ENCODE measurements at regions not wholly inside any gene's neighbourhood (a gene's known extent, or its start where the extent isn't known, plus 50 kb on each side); places are given as distances from the start of the nearest gene placed in this dataset.

GRCh38 chr2:224141304-224141703 lies 102.2 kb upstream of the SERPINE2 start:
- FAIRE-seq = no peak
- no peak for TF ChIP-seq SUPT20H (IDR thresholded peaks at IDR 0.05; ENCODE audit: borderline replicate concordance, control insufficient read depth, low read depth, low read length)
- BruUV-seq (replicated peaks) = no TSS peak

GRCh38 chr2:224137208-224137607 lies 98.1 kb upstream of the SERPINE2 start:
- no peak overlapping the region for H3K27ac ChIP-seq (ENCODE audit: control insufficient read depth, insufficient read depth)
- H3K36me3 ChIP-seq (ENCODE audit: control insufficient read depth in 2 of 2, insufficient read depth in 2 of 2, low read length in 1 of 2) = no peaks in the 10 kb centered on the region
- H3K9me3 ChIP-seq (replicated peaks; ENCODE audit: control insufficient read depth, insufficient read depth, low read length) = no peaks in the 10 kb centered on the region
- no peaks in the 10 kb centered on the region for H4K20me1 ChIP-seq (ENCODE audit: control insufficient read depth, insufficient read depth)
- FAIRE-seq (no peak), ATAC-seq (no peak), DNase-seq (ENCODE audit: low read depth, low spot score) (no peak)
- H3K4me2 ChIP-seq (ENCODE audit: control insufficient read depth, insufficient read depth) = no peak overlapping the region
- no peaks in the 10 kb centered on the region for H3K4me1 ChIP-seq (ENCODE audit: control insufficient read depth, insufficient read depth, low read length)
- CTCF ChIA-PET = no interaction called here
- no peak overlapping the region for H2AFZ ChIP-seq (ENCODE audit: control insufficient read depth, low read depth, low read length)
- intact Hi-C loops (cut with micrococcal nuclease; ENCODE audit: unreplicated experiment) (no loop called here), in situ Hi-C loops (cut with MboI) (no loop called here)
- RAD21 ChIA-PET (ENCODE audit: unreplicated experiment) = no interaction called here
- 89% methylated on average over 1 of the region's 1 CpG for WGBS (ENCODE audit: insufficient coverage, insufficient replicate concordance, low lambda C conversion rate, missing lambda C conversion rate)
- POLR2A ChIA-PET = no interaction called here
- BruUV-seq (replicated peaks) = no TSS peak
- SMC1A ChIA-PET (ENCODE audit: uncharacterized antibody, unreplicated experiment) = no interaction called here
- H3K9ac ChIP-seq (ENCODE audit: control insufficient read depth, insufficient read depth, low read length) = no peak overlapping the region
- no peaks in the 10 kb centered on the region for H3K27me3 ChIP-seq (replicated peaks in 1 of 2; ENCODE audit: control insufficient read depth in 2 of 2, insufficient read depth in 2 of 2, low read length in 1 of 2)
- no peak overlapping the region for H3K4me3 ChIP-seq
- H3K79me2 ChIP-seq (ENCODE audit: control insufficient read depth, insufficient read depth, low read length) = no peaks in the 10 kb centered on the region
- TF ChIP-seq ZNF384 (IDR thresholded peaks at IDR 0.05; ENCODE audit: borderline replicate concordance, low read depth, low read length) (no peak), NR2F1 (conservative IDR thresholded peaks at IDR 0.05) (no peak), HSF1 (IDR thresholded peaks at IDR 0.05; ENCODE audit: low read depth, low read length) (no peak), CEBPB (IDR thresholded peaks at IDR 0.05; ENCODE audit: borderline replicate concordance in 1 of 2, low read depth in 2 of 2, low read length in 2 of 2) (no peak), CHD2 (IDR thresholded peaks at IDR 0.05; ENCODE audit: borderline replicate concordance, low read depth, low read length) (no peak), NRF1 (conservative IDR thresholded peaks at IDR 0.05; ENCODE audit: low read depth, low read length) (no peak), MAX (IDR thresholded peaks at IDR 0.05; ENCODE audit: low read depth, low read length) (no peak), BCLAF1 (IDR thresholded peaks at IDR 0.05) (no peak), IRF3 (IDR thresholded peaks at IDR 0.05) (no peak)

More at GRCh38 chr2:224141304-224141703, 102.2 kb upstream of the SERPINE2 start:
- RAD21 ChIA-PET (ENCODE audit: unreplicated experiment) = no interaction called here
- in situ Hi-C loops (cut with MboI) (no loop called here), intact Hi-C loops (cut with micrococcal nuclease; ENCODE audit: unreplicated experiment) (no loop called here)
- no peak overlapping the region for H3K9ac ChIP-seq (ENCODE audit: control insufficient read depth, insufficient read depth, low read length)
- CTCF ChIA-PET = no interaction called here
- no peaks in the 10 kb centered on the region for H3K4me1 ChIP-seq (ENCODE audit: control insufficient read depth, insufficient read depth, low read length)
- DNase-seq (ENCODE audit: low read depth, low spot score) (no peak), ATAC-seq (no peak)
- H2AFZ ChIP-seq (ENCODE audit: control insufficient read depth, low read depth, low read length) = no peak overlapping the region
- no peaks in the 10 kb centered on the region for H3K9me3 ChIP-seq (replicated peaks; ENCODE audit: control insufficient read depth, insufficient read depth, low read length)
- no peak overlapping the region for H3K27ac ChIP-seq (ENCODE audit: control insufficient read depth, insufficient read depth)
- SMC1A ChIA-PET (ENCODE audit: uncharacterized antibody, unreplicated experiment) = no interaction called here
- H4K20me1 ChIP-seq (ENCODE audit: control insufficient read depth, insufficient read depth) = no peaks in the 10 kb centered on the region
- no peak overlapping the region for H3K4me2 ChIP-seq (ENCODE audit: control insufficient read depth, insufficient read depth)
- 1% methylated on average over 4 of the region's 4 CpGs for WGBS (ENCODE audit: insufficient coverage, insufficient replicate concordance, low lambda C conversion rate, missing lambda C conversion rate)
- H3K79me2 ChIP-seq (ENCODE audit: control insufficient read depth, insufficient read depth, low read length) = no peaks in the 10 kb centered on the region
- H3K27me3 ChIP-seq (replicated peaks in 1 of 2; ENCODE audit: control insufficient read depth in 2 of 2, insufficient read depth in 2 of 2, low read length in 1 of 2) = no peaks in the 10 kb centered on the region; a peak in 1 of 4 replicates
- POLR2A ChIA-PET = no interaction called here
- H3K4me3 ChIP-seq = no peak overlapping the region
- no peaks in the 10 kb centered on the region for H3K36me3 ChIP-seq (ENCODE audit: control insufficient read depth in 2 of 2, insufficient read depth in 2 of 2, low read length in 1 of 2)

Measured in GM12878 (cell line).